Esophagus squamous epithelium (tissue), 5 donors: ENCODE measurements at regions not wholly inside any gene's neighbourhood (a gene's known extent, or its start where the extent isn't known, plus 50 kb on each side); places are given as distances from the start of the nearest gene placed in this dataset.
A peak's percentile ranks its signal among the peaks of the same experiment; 100 is the strongest.

Experiments
- DNase-seq: peaks from one replicate; lab custom pipeline; 2025; lab: John Stamatoyannopoulos, UW
- H3K27ac ChIP-seq, 4 donors: fragments of 200-600 bp; sonication (generic); one replicate each; pipeline ENCODE4 v1.5.1; 2016 to 2019; ENCODE audit warnings: mild to moderate bottlenecking in 1 of 4
- H3K27me3 ChIP-seq, 4 donors: fragments of 200-600 bp; sonication (generic); 1 replicate in 3 of 4; 2 replicates in 1 of 4; pipeline versions ENCODE4 v1.5.1 to v1.6.0; 2017 to 2021; ENCODE audit warnings: antibody characterized with exemption in 1 of 4
- H3K36me3 ChIP-seq, 3 donors: fragments of 200-600 bp; sonication (generic); one replicate each; pipeline ENCODE4 v1.5.1; 2016 to 2019
- H3K4me1 ChIP-seq, 3 donors: fragments of 200-600 bp; sonication (generic); one replicate each; pipeline ENCODE4 v1.5.1; 2017 to 2019
- H3K4me3 ChIP-seq, 4 donors: fragments of 200-600 bp; sonication (generic); 1 replicate in 3 of 4; 2 replicates in 1 of 4; pipeline ENCODE4 v1.5.1; 2016 to 2019; ENCODE audit warnings: mild to moderate bottlenecking in 2 of 4, moderate library complexity in 1 of 4
- H3K9me3 ChIP-seq, 3 donors: fragments of 200-600 bp; sonication (generic); one replicate each; pipeline ENCODE4 v1.5.1; 2016 to 2019
- CTCF ChIP-seq, 6 experiments: fragments of 450-650 bp in 4 of 6; fragments of 200-600 bp in 2 of 6; sonication (generic) in 2 of 6; IDR thresholded peaks; one replicate each; pipeline ENCODE4 v1.5.1; 2016 to 2019; ENCODE audit warnings: antibody characterized with exemption in 6 of 6, mild to moderate bottlenecking in 4 of 6, moderate library complexity in 4 of 6
- POLR2A ChIP-seq, 4 donors: fragments of 450-650 bp; IDR thresholded peaks; one replicate each; pipeline ENCODE4 v1.6.1; 2017; ENCODE audit warnings: antibody characterized with exemption in 4 of 4, mild to moderate bottlenecking in 4 of 4, moderate library complexity in 3 of 4
- WGBS, 2 donors: methylation state at CpG; one replicate each; pipeline ENCODE4 v1.1.5; 2018; 5-methylcytosine and 5-hydroxymethylcytosine counted together
- intact Hi-C: fragments of 100-400 bp; cut with DNase I; formaldehyde crosslinking; loops from one replicate; pipeline ENCODE4 v1.15.0; 2022
- donor health status: DM: yes; HTN: yes; CAD: no.

GRCh38 chr10:117480097-117480496 is 62.4 kb upstream of the EMX2 start:
- Histone ChIP-seq H3K36me3 (no peaks in the 10 kb centered on the region), H3K9me3 (no peaks in the 10 kb centered on the region), H3K4me1 (peaks cover 0 to 17% (median 0%) of the 10 kb centered on the region in 3 donors), H3K27me3 (peaks cover 0 to 32% (median 0%) of the 10 kb centered on the region in 4 donors), H3K27ac (no peak overlapping the region), H3K4me3 (no peak overlapping the region)
- TF ChIP-seq POLR2A (IDR thresholded peaks at IDR 0.05) (no peak), CTCF (IDR thresholded peaks at IDR 0.05) (no peak)
- WGBS, 2 donors = no CpG with 5 or more reads among the region's 1 CpG
- DNase-seq = no peak
- intact Hi-C loops = no loop called here

GRCh38 chr10:117477961-117478670 is 64.4 kb upstream of the EMX2 start:
- WGBS, 2 donors = 47 to 54% methylated on average over 5 of the region's 5 CpGs
- Histone ChIP-seq H3K27ac (peak overlapping the region in 1 of 4 donors; percentile 40), H3K9me3 (no peaks in the 10 kb centered on the region), H3K27me3 (peaks cover 0 to 32% (median 0%) of the 10 kb centered on the region in 4 donors), H3K4me1 (peaks cover 0 to 11% (median 0%) of the 10 kb centered on the region in 3 donors), H3K36me3 (no peaks in the 10 kb centered on the region), H3K4me3 (no peak overlapping the region)
- TF ChIP-seq POLR2A (IDR thresholded peaks at IDR 0.05) (no peak), CTCF (IDR thresholded peaks at IDR 0.05) (peak in 3 of 6 experiments; percentile 23 to 51 (median 27))
- no peak for DNase-seq
- intact Hi-C loops = no loop called here

GRCh38 chr10:117477211-117477947 is 65.2 kb upstream of the EMX2 start:
- Histone ChIP-seq H3K36me3 (no peaks in the 10 kb centered on the region), H3K27me3 (peaks cover 0 to 32% (median 0%) of the 10 kb centered on the region in 4 donors), H3K4me3 (no peak overlapping the region), H3K9me3 (no peaks in the 10 kb centered on the region), H3K4me1 (peaks cover 0 to 4% (median 0%) of the 10 kb centered on the region in 3 donors), H3K27ac (peak overlapping the region in 1 of 4 donors; percentile 52)
- intact Hi-C loops = no loop called here
- DNase-seq = no peak
- 37 to 56% methylated on average over 2 of the region's 2 CpGs for WGBS, 2 donors
- TF ChIP-seq POLR2A (IDR thresholded peaks at IDR 0.05) (no peak), CTCF (IDR thresholded peaks at IDR 0.05) (no peak)

- Histone ChIP-seq H3K27me3 (peaks cover 0 to 36% (median 0%) of the 10 kb centered on the region in 4 donors), H3K27ac (peak overlapping the region in 1 of 4 donors; percentile 52), H3K9me3 (no peaks in the 10 kb centered on the region), H3K36me3 (no peaks in the 10 kb centered on the region), H3K4me1 (no peaks in the 10 kb centered on the region), H3K4me3 (no peak overlapping the region)
- 68 to 72% methylated on average over 3 of the region's 3 CpGs for WGBS, 2 donors
- TF ChIP-seq CTCF (IDR thresholded peaks at IDR 0.05) (no peak), POLR2A (IDR thresholded peaks at IDR 0.05) (no peak)
- no peak for DNase-seq
- intact Hi-C loops = no loop called here
Observed at GRCh38 chr10:117476716-117477115, 65.8 kb upstream of the EMX2 start.

- intact Hi-C loops = no loop called here
- Histone ChIP-seq H3K9me3 (no peaks in the 10 kb centered on the region), H3K36me3 (no peaks in the 10 kb centered on the region), H3K4me3 (no peak overlapping the region), H3K4me1 (no peaks in the 10 kb centered on the region), H3K27me3 (peaks cover 0 to 34% (median 0%) of the 10 kb centered on the region in 4 donors), H3K27ac (no peak overlapping the region)
- WGBS, 2 donors = 72 to 100% methylated on average over 2 of the region's 2 CpGs
- no peak for TF ChIP-seq POLR2A (IDR thresholded peaks at IDR 0.05)
- no peak for TF ChIP-seq CTCF (IDR thresholded peaks at IDR 0.05)
- no peak for DNase-seq
Observed at GRCh38 chr10:117476281-117476680, 66.3 kb upstream of the EMX2 start.
